ENCODE measurements at regions not wholly inside any gene's neighbourhood (a gene's known extent, or its start where the extent isn't known, plus 50 kb on each side); places are given as distances from the start of the nearest gene placed in this dataset.
"Not testable (repeated sequence)": the region's sequence is repeated elsewhere in the genome, so short reads cannot be mapped to it uniquely, and the experiment has no call there.

DNA sequence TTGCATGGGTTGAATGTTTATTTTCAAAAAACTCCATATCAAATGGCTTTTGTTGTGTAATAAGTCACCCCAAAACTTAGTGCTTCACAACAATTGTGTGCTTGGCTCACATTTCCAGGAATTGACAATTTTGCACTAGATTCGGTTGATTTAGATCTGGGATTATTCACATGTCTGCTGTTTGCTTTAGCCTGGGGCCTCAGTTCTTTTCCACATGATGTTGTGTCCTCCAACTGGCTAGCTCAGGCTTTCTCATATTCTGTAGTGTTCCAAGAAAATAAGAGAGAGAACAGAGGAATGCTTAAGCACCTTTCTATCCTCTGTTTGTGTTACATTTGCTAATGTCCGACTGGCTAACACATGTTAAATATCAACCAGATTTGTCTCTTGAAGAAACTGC lies 281.5 kb upstream of the ADGRL4 start:
- no peak for DNase-seq

DNA sequence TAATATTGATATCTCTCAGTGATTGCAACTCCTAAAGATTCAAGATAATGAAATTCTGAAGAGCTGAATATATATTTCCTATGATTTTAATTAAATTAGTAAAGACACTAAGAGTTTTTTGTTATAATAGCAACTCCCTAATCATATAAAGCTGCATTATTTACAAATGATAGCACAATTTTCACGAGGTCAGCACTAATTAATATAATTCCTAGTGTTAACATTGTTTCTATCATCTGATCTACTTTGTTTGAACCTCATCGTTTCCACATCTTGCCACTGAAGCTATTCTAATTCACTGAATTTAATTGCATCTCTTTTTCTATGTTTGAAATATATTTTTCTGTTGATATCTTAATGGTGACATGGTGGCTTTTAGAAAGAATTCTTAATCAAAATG lies 279.1 kb upstream of the ADGRL4 start:
- DNase-seq: no peak

DNA sequence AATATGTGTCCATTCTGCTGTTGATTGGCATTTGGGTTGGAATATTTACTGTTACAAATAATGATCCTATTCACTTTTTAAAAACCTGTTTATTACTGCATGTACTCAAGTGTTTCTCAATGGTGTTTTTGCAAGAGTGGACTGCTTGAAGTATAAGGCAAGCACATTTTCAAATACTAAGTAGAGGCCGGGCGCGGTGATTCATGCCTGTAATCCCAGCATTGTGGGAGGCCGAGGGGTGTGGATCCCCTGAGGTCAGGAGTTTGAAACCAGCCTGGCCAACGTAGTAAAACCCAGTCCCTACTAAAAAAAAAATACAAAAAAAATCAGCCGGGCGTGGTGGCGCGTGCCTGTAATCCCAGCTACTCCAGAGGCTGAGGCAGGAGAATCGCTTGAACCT lies 276.9 kb upstream of the ADGRL4 start:
- no peak for DNase-seq

DNA sequence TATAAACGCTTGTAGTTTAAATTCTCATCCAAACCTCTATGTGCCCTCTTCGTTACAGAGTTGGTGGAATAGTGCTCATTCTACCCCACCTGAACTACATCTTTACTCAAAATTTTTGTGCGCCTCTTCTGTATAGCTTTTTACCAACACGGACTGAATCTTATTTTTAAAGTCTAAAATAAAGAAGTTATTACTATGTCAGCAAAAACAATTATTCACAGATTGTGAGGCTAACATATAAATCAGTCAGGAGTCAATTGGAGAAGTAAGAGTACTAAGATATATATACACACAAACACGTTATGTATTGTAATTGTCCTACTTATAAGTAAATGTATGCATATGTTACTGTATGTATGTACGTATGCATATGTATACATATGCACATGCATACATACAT lies 274.9 kb upstream of the ADGRL4 start:
- DNase-seq: no peak

DNA sequence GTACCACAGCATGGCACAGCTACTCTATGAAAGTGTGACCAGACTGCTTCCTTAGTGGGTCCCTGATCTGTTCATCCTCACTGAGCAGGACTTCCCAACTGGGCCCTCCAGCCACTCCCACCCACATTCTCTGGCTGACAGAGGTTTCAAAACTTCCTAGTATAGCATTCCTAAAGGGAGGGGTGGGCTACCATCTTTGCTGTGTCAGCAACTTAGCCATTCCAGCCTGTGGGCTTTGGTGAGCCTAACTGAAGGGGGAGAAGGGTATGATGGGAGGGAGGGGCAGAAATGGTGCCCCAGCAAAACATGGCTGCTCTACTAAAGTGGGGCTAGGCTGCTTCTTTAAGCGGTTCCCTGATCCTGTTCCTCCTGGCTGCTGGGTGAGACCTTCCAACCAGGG lies 265.2 kb upstream of the ADGRL4 start:
- no peak for DNase-seq

DNA sequence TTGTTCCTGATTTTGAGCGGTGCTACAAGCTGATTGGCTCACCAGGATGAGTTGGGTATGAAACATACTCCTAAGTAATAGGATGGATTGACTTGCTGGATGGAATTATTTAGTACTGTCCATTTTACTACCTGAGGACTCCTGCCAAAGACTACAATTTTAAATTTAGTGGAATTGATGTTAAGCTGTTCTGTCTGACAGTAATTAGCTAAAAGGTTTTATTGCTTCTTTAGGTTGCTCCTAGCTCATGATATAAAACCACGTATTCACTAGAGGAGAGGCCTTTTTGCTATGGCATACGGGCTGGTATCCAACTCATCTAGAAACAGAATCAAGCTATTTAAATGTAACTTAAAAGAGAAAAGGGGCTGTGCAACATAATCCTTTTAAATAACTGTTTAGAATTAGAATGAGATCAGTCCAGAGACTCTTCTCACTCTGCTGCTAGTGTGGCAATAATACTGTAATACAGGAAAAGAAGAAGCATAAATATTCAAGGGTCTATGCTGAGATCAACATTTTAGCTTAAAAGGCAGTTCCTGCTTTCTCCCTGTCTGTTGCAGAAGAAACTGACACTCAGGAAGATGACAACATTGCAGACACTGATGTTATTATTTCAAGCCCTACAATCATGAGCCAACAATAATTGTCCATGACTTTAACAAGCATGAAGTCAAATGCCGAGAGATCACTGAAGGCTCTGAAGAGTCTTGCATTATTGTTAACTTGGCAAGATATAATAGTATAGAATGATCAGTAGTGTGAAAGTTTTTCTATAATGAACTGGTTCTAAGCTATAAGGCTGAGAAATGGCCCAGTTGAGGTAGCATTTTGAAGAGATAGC lies 258.7 kb upstream of the ADGRL4 start:
- DNase-seq: no peak

DNA sequence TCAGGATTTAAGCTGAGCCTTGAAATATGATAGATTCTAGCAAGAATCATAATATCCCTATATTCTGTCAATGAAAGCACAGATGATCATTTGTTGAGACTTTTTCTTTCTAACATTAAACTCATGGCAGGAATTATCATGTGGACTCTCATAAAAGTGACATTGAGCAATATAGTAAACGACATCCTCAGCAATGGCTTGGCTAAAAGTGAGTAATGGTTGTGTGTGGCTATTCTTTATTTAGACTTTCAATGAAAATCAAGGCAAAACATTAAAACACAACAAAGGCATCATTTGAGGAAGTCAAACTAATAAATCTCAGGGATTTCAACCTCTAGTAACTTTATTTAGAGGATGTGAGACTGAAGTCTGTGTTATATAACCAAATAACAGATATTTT lies 257.8 kb upstream of the ADGRL4 start:
- no peak for DNase-seq

DNA sequence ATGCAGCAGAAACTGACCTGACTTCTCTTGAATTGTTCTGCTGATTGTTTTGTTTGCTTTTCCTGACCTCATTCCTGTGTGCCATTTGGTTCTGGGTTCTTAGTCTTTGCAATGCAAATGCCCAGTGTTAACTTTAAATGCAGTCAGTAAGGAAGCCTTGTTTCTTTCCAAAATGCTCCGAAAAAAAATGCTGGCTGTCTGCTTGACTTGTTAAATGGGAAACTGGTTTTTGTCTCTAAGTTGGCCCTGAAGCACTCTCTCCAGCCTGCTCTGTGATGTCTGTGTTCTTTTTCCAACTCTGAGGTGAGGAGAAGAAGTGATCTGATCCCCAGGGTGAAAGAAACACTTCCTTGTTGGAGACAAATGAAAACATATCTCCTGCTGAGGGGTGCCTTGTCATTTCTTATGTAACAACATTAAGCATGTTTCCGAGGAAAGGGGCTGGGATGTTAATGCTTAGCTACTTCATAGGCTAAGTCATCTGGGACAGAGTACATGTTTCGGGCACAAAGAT lies 256.3 kb upstream of the ADGRL4 start:
- DNase-seq: no peak

DNA sequence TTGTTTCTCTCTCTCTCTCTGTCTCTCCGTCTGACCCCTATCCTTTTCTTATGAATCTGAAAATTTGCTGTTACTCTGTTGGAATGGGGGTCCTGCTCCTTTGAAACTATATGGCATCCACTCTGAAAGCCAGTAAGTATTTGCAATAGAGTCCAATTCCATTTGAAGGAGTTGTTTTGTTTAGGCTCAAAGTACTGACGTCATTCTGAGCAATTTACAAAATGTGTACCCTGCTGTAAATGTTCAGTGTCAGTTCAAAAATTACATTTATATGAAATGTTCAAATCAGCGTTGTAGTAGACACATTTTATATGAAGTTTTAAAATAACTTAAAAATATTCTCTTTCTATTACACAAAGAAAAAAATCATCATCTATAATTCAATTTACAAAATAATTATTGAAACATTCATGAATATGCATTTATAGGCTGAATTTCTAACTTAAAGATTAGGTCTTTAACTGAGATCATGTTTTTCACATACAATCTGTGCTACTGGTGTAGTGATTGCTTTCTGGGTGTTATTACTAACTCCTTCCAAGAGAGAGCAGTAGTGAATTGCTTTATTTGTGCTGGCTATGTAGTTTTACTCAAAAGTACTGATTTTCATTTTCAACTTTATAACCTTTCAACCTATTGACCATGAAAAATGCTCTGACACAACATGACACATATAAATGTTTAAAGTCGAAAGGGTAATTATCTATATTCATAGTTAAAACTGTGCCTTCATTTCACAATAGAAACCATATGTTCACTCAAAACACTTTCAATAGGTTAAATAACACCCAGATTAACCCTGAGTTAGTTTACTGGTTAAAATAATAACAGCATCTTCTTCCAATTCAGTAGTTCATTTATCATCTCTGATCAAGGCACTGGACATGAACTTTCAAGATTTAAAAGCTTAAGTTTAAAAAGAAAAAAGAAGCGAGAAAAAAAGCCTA lies 253.1 kb upstream of the ADGRL4 start:
- DNase-seq: peak; percentile 39

DNA sequence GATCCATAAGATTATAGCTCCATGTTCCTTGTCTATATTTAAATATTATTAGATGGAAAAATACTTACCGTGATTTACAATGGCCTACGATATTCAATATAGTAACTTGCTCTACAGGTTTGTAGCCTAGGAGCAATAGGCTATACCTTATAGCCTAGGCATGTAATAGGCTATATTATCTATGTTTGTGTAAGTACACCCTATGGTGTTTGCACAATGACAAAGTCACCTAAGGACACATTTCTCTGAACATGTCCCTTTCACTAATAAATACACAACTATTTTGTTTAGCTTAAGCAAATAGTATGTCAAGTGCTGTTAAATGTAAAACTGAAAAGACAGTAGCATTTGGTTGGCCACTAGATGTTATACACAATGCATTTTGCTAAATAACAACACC lies 248.9 kb upstream of the ADGRL4 start:
- DNase-seq: no peak

DNA sequence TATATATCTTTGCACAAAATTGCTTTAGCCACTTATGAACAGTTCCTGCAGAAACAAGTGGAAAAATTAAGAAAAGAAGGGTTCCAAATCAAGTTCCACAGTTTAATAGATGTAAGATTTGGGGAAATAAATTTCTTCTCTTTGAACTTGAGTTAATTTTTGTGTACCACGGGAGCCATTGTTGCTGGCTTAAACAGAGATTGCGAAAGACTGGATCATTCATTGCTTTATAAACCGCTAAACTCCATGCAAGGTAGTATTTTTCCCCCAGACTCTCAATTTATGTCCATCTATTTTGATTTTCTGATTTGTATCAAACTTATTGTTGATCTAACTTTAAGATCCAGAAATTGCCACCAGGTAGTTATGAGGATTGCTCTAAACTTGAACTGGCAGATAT lies 246.1 kb upstream of the ADGRL4 start:
- DNase-seq: no peak

DNA sequence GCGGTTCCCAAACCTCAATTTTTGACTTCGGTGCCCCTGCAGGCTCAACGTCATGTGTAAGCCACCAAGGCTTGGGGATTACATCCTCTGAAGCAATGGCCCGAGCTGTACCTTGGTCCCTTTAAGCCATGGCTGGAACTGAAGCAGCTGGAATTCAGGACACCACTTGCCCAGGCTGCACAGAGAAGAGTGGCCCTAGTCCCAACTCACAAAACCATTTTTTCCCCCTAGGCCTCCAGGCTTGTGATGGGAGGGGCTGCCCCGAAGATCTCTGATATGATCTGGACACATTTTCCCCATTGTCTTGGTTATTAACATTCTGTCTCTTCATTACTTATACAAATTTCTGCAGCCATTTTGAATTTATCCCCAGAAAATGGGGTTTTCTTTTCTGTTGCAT lies 233.3 kb upstream of the ADGRL4 start:
- no peak for DNase-seq

DNA sequence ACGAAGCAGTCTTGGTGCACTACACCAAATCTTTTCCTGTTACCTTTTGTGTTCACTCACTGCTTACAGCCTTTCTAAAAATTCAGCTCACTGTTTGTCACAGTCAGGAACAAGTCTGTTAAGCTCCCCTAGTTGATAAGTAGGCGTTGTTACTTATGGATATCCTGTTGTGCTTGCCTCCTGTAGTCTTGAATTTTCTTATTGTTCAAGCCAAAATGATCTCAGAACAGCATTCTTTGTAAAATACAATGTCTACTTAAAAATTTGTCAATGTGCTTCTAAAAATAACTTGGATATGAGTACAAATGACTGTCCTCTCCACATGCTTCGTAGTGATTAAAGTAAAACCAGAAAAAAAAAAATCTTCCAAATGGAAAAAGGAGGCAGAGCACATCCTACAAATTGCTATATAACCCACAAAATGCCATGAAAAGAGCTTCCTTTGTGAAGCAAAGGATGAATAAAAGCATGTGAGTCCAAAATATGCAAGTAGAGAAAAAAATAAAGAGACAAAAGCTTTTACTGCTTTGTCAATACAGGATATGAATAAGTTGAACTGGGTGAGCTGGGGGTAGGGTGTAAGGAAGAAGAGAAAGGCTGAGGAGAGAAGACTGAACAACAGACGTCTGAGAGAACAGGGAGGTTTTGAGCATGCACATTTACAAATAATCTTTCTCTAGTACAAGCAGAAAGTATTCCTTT lies 228.9 kb upstream of the ADGRL4 start:
- no peak for DNase-seq

DNA sequence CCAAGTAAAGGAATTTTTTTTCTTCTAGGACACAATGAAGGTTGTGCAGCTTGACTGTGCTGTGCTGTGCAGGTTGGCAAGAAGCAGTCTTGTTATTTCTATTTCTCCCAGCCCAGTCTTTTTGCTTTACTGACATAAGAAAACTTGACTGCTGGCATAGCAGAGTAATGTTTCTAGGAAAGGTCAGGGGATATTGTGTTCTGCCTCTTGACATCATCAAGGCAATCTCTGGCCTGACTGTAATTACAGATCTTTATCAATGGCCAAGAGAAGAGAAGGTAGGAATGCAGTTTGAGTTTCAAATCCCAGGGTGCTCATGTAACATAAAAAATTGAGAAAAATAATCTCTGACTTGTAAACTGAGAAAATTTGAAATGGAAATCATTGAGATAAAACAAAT lies 226.3 kb upstream of the ADGRL4 start:
- DNase-seq: no peak

DNA sequence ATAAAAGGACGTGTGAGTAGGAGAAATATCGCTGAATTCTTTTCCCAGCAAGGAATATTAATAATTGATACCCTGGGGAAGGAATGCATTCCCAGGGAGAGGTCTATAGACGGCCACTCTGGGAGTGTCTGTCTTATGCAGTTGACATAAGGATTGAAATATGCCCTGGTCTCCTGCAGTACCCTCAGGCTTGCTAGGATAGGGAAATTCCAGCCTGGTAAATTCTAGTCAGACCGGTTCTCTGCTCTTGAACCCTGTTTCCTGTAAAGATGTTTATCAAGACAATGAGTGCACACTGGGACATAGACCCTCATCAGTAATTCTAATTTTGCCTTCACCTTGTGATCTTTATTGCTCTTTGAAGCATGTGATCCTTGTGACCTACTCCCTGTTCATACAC lies 224.2 kb upstream of the ADGRL4 start:
- not testable (repeated sequence) for DNase-seq

DNA sequence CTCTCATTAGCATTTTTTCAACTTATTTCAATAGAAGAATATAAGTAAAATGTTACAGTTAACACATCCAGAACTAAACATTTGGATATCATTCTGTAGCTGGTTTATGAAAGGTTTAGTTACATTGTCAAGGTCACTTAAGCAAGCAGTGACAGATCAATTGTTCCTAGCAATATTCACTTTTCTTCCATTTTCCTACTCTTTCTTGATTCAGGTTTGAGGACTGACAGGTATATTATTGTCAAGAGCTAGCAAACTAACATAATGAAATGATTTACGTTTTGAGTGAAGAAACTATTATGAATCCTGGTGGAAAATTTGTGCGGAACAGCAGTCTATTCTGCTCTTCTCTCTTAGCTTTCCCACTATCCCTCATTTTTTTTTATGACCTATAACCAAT lies 220.4 kb upstream of the ADGRL4 start:
- DNase-seq: no peak

DNA sequence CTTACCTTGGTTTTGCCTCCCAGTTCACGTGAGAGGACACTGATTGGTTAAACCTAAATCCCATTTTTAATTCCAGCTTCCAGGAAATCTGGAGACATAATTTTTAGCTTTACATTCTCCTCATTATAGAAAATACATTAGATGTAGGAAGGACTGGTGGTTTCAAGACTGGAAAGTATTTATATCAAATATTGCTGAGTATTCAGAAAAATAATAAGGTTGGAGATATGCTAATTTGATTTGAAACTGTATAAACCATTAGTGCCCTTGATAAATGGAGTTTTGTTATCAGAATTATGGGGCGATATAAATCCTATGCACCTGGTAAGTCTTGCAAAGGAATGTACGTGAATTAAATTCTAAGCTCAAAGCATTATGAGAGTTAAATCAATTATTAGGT lies 218.0 kb upstream of the ADGRL4 start:
- no peak for DNase-seq

DNA sequence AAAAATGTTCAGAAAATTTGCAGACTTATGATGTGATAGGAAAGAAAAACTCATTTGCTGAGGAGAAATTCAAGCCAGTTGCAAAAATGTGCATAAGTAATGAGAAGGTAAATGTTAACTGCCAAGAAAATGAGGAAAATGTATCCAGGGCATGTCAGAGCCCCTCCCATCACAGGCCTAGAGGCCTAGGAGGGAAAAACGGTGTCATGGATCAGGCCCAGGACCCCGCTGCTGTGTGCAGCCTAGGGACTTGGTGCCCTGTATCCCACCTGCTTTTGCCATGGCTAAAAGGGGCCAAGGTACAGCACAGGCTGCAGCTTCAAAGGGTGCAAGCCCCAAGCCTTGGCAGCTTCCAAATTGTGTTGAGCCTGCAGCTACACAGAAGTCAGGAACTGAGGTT lies 214.0 kb upstream of the ADGRL4 start:
- DNase-seq: no peak

DNA sequence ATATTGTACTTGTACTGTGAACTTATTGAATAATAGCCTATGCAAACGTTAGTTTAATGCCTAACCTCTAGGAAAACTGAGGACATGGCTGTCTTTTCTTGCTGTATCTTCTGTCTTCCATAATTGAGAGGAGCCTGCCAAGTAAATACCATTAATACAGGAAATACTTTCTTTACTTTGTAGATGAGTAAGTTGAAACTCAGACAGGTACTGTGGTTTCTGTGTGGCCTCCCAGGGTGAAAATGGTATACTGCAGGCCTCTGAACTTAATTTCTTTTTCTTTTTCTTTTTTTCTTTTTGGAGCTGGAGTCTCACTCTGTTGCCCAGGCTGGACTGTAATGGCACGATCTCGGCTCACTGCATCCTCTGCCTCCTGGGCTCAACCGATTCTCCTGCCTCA lies 208.8 kb upstream of the ADGRL4 start:
- DNase-seq: no peak

DNA sequence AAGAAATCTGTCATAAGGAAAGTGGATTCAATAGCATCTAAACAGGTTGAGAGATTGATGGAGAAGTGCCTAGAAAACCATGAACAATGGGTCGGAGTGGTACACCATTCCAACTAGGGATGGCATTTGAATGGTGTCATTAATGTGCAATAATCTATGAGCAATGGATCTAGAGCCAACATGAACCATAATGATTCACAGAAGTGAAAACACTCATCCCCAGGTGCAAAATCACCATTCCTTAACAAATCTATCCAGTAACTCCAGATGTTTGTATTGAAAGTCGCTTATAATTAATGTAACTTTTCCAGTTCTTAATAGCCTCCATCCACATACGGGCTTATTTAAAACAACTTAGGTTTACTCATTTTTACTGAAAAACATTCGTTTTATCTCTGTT lies 201.3 kb upstream of the ADGRL4 start:
- no peak for DNase-seq

DNA sequence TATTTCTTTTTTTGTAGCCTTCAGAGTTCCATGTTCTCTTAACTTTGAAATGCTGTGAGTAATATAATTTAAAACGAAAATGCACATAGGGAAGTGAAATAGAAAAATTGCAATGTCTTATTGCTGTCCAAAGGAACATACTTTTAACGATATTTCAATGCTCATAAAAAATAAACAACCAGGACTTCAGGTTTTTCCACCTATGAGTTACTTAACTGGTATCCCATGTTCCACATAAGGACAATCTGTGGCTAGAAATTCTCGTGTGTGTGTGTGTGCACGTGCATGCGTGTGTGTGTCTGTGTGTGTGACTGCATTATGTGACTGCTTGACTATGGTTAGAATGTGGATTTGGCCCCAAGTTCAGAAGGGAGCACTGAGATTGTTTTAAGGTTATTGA lies 200.8 kb upstream of the ADGRL4 start:
- no peak for DNase-seq

DNA sequence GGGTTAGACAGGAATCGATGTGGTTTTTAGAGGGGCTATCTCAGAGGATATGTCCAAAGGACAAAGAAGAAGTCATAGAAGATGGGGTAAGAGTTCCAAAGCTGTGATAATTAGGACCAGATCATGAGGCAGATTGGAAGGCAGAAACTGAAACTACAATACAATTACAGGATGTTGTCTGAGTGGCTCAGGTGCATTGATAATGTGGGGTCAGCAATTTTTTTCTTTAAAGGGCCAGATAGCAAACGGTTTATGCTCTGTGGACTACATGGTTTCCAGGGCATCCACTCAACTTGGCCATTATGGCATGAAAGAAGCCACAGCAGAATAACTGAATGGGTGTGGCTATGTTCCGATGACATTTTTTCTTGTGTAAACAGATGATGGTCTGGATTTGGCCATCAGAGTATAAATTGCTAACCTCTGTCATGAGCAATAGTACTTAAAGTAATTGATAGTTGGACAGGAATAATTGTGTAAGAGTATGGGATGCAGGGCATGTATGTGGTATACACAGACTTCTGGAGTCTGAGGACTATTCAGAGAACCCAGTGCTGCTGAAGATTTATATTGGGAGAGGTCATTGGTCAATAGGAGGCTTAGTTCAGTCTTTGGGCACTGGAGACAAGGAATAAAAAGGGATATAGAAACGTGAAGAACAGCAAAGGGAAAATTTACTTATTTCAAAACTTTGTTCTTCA lies 198.4 kb upstream of the ADGRL4 start:
- DNase-seq: no peak

Measured in left kidney (tissue), 1 donor.